ENCODE measurements at regions not wholly inside any gene's neighbourhood (a gene's known extent, or its start where the extent isn't known, plus 50 kb on each side); places are given as distances from the start of the nearest gene placed in this dataset.

- Mint-ChIP-seq H3K27me3 (ENCODE audit: low read depth) (peaks cover 28% of the 10 kb centered on the region), H3K9me3 (no peaks in the 10 kb centered on the region), H3K27ac (no peak overlapping the region), H3K36me3 (ENCODE audit: insufficient read depth in 1 of 3, low read depth in 3 of 3) (no peaks in the 10 kb centered on the region), H3K4me1 (no peaks in the 10 kb centered on the region), H3K4me3 (no peak overlapping the region)
- Histone ChIP-seq H3K4me1 (ENCODE audit: insufficient read depth, low read length) (no peaks in the 10 kb centered on the region), H3K27ac (ENCODE audit: insufficient read length, low read depth, low read length) (no peak overlapping the region), H2AFZ (ENCODE audit: low read length) (no peak overlapping the region), H3K23ac (ENCODE audit: insufficient read length, low read depth, low read length) (no peak overlapping the region), H3K79me1 (ENCODE audit: insufficient read depth, low read depth, low read length, poor library complexity, severe bottlenecking) (no peaks in the 10 kb centered on the region), H2BK5ac (ENCODE audit: insufficient read length, low read length) (no peak overlapping the region), H2AK5ac (ENCODE audit: insufficient read length, low read length) (no peak overlapping the region), H4K20me1 (ENCODE audit: control insufficient read depth, insufficient read depth, insufficient read length) (no peaks in the 10 kb centered on the region), H3K9me3 (ENCODE audit: control insufficient read depth, low read depth, low read length) (no peaks in the 10 kb centered on the region), H3K56ac (ENCODE audit: insufficient read length, low read depth, low read length) (no peak overlapping the region), H3K18ac (ENCODE audit: insufficient read length, low read depth, low read length) (no peak overlapping the region), H4K91ac (ENCODE audit: insufficient read length, low read depth, low read length) (no peak overlapping the region), H3K9ac (ENCODE audit: extremely low read depth, insufficient read length, low read length) (no peak overlapping the region), H3T11ph (ENCODE audit: low read length) (no peak overlapping the region), H4K5ac (ENCODE audit: insufficient read length, low read depth, low read length) (no peak overlapping the region), H3K4ac (ENCODE audit: low read depth, low read length) (no peak overlapping the region), H3K23me2 (ENCODE audit: insufficient read length, low read depth, low read length, poor library complexity, severe bottlenecking) (no peaks in the 10 kb centered on the region), H3K27me3 (ENCODE audit: insufficient read depth, low read length) (no peaks in the 10 kb centered on the region), H3K79me2 (ENCODE audit: insufficient read depth, low read length) (no peaks in the 10 kb centered on the region), H3K14ac (ENCODE audit: insufficient read depth, low read length) (no peak overlapping the region), H2BK120ac (ENCODE audit: low read depth, low read length, poor library complexity, severe bottlenecking) (no peak overlapping the region), H4K8ac (replicated peaks; ENCODE audit: insufficient read length, low read depth, low read length) (no peak overlapping the region), H2BK15ac (ENCODE audit: low read depth, low read length) (no peak overlapping the region), H2BK20ac (ENCODE audit: low read depth, low read length, poor library complexity, severe bottlenecking) (no peak overlapping the region), H2BK12ac (ENCODE audit: insufficient read length, low read depth, low read length) (no peak overlapping the region), H3K4me2 (ENCODE audit: insufficient read depth, insufficient read length, low read length) (no peak overlapping the region)
- no peak for DNase-seq
- no peak for TF ChIP-seq CTCF (conservative IDR thresholded peaks at IDR 0.05)
- no CpG with 5 or more reads among the region's 4 CpGs for WGBS (ENCODE audit: extremely low coverage, insufficient read length, low lambda C conversion rate)
Measured at GRCh38 chr4:77248805-77249204, 91.8 kb downstream of the CCNG2 start.
